ENCODE measurements at regions not wholly inside any gene's neighbourhood (a gene's known extent, or its start where the extent isn't known, plus 50 kb on each side); places are given as distances from the start of the nearest gene placed in this dataset.

GRCh38 chr6:168773788-168774187, 332.8 kb downstream of the SMOC2 start:
- no peak for DNase-seq (ENCODE audit: low spot score)

- no peak for DNase-seq (ENCODE audit: low spot score)
Observed at GRCh38 chr6:168765752-168766151, 324.8 kb downstream of the SMOC2 start.

- no peak for DNase-seq (ENCODE audit: low spot score)
Observed at GRCh38 chr6:168756009-168756634, 315.1 kb downstream of the SMOC2 start.

- no peak for DNase-seq (ENCODE audit: low spot score)
Observed at GRCh38 chr6:168746643-168747042, 305.7 kb downstream of the SMOC2 start.

GRCh38 chr6:168746013-168746412, 305.0 kb downstream of the SMOC2 start:
- no peak for DNase-seq (ENCODE audit: low spot score)

GRCh38 chr6:168744861-168745260, 303.9 kb downstream of the SMOC2 start:
- DNase-seq (ENCODE audit: low spot score): no peak

GRCh38 chr6:168741942-168742782, 301.2 kb downstream of the SMOC2 start:
- DNase-seq (ENCODE audit: low spot score): no peak

GRCh38 chr6:168741305-168741704, 300.3 kb downstream of the SMOC2 start:
- DNase-seq (ENCODE audit: low spot score): no peak

- DNase-seq (ENCODE audit: low spot score): no peak
Observed at GRCh38 chr6:168739381-168739780, 298.4 kb downstream of the SMOC2 start.

GRCh38 chr6:168737481-168737880, 296.5 kb downstream of the SMOC2 start:
- DNase-seq (ENCODE audit: low spot score): no peak

GRCh38 chr6:168737014-168737413, 296.0 kb downstream of the SMOC2 start:
- DNase-seq (ENCODE audit: low spot score): no peak

GRCh38 chr6:168736039-168736438, 295.1 kb downstream of the SMOC2 start:
- no peak for DNase-seq (ENCODE audit: low spot score)

GRCh38 chr6:168735268-168735949, 294.4 kb downstream of the SMOC2 start:
- no peak for DNase-seq (ENCODE audit: low spot score)

GRCh38 chr6:168734523-168734922, 293.5 kb downstream of the SMOC2 start:
- no peak for DNase-seq (ENCODE audit: low spot score)

- DNase-seq (ENCODE audit: low spot score): no peak
Observed at GRCh38 chr6:168732676-168733075, 291.7 kb downstream of the SMOC2 start.

- DNase-seq (ENCODE audit: low spot score): no peak
Observed at GRCh38 chr6:168730931-168731716, 290.1 kb downstream of the SMOC2 start.

GRCh38 chr6:168728056-168728455, 287.1 kb downstream of the SMOC2 start:
- DNase-seq (ENCODE audit: low spot score): no peak

GRCh38 chr6:168726312-168726856, 285.4 kb downstream of the SMOC2 start:
- DNase-seq (ENCODE audit: low spot score): no peak

GRCh38 chr6:168725802-168726201, 284.8 kb downstream of the SMOC2 start:
- no peak for DNase-seq (ENCODE audit: low spot score)

GRCh38 chr6:168724669-168725570, 283.9 kb downstream of the SMOC2 start:
- DNase-seq (ENCODE audit: low spot score): no peak

GRCh38 chr6:168724033-168724432, 283.0 kb downstream of the SMOC2 start:
- no peak for DNase-seq (ENCODE audit: low spot score)

All from LoVo (cell line).